NCI-H146 treated with DMSO at 0.1 percent for 48 hours (cell line): ENCODE measurements at regions not wholly inside any gene's neighbourhood (a gene's known extent, or its start where the extent isn't known, plus 50 kb on each side); places are given as distances from the start of the nearest gene placed in this dataset.

ENCODE experiments used
- DNase-seq: peaks from one replicate; lab custom pipeline; 2025; ENCODE audit not compliant: unreplicated experiment; lab: John Stamatoyannopoulos, UW

- DNase-seq: no peak
Observed at GRCh38 chr10:4590807-4591206, 235.2 kb upstream of the AKR1E2 start.

- no peak for DNase-seq
Observed at GRCh38 chr10:4588824-4589223, 237.2 kb upstream of the AKR1E2 start.

GRCh38 chr10:4587466-4587865 is 238.5 kb upstream of the AKR1E2 start:
- no peak for DNase-seq

- no peak for DNase-seq
Observed at GRCh38 chr10:4586776-4587175, 239.2 kb upstream of the AKR1E2 start.

- no peak for DNase-seq
Observed at GRCh38 chr10:4581929-4582328, 244.1 kb upstream of the AKR1E2 start.

GRCh38 chr10:4579844-4580243 is 246.2 kb upstream of the AKR1E2 start:
- no peak for DNase-seq

GRCh38 chr10:4576206-4576605 is 249.8 kb upstream of the AKR1E2 start:
- DNase-seq: no peak

- no peak for DNase-seq
Observed at GRCh38 chr10:4569151-4569550, 256.9 kb upstream of the AKR1E2 start.

- DNase-seq: no peak
Observed at GRCh38 chr10:4568731-4569130, 257.3 kb upstream of the AKR1E2 start.

- no peak for DNase-seq
Observed at GRCh38 chr10:4568086-4568485, 257.9 kb upstream of the AKR1E2 start.

GRCh38 chr10:4567637-4568036 is 258.4 kb upstream of the AKR1E2 start:
- no peak for DNase-seq

- DNase-seq: no peak
Observed at GRCh38 chr10:4566011-4566410, 260.0 kb upstream of the AKR1E2 start.

- no peak for DNase-seq
Observed at GRCh38 chr10:4561296-4561695, 264.7 kb upstream of the AKR1E2 start.

- DNase-seq: no peak
Observed at GRCh38 chr10:4557469-4557868, 268.5 kb upstream of the AKR1E2 start.

GRCh38 chr10:4556527-4556926 is 269.5 kb upstream of the AKR1E2 start:
- DNase-seq: no peak

GRCh38 chr10:4555920-4556319 is 270.1 kb upstream of the AKR1E2 start:
- DNase-seq: no peak

- no peak for DNase-seq
Observed at GRCh38 chr10:4549139-4549653, 276.8 kb upstream of the AKR1E2 start.

GRCh38 chr10:4546931-4547330 is 279.1 kb upstream of the AKR1E2 start:
- no peak for DNase-seq

- no peak for DNase-seq
Observed at GRCh38 chr10:4546500-4546899, 279.5 kb upstream of the AKR1E2 start.

GRCh38 chr10:4545062-4545461 is 280.9 kb upstream of the AKR1E2 start:
- no peak for DNase-seq

- no peak for DNase-seq
Observed at GRCh38 chr10:4543938-4544533, 282.0 kb upstream of the AKR1E2 start.

GRCh38 chr10:4541292-4541691 is 284.7 kb upstream of the AKR1E2 start:
- no peak for DNase-seq

- no peak for DNase-seq
Observed at GRCh38 chr10:4538016-4538415, 288.0 kb upstream of the AKR1E2 start.
